ENCODE measurements at regions not wholly inside any gene's neighbourhood (a gene's known extent, or its start where the extent isn't known, plus 50 kb on each side); places are given as distances from the start of the nearest gene placed in this dataset.
A peak's percentile ranks its signal among the peaks of the same experiment; 100 is the strongest.
"Not testable (repeated sequence)": the region's sequence is repeated elsewhere in the genome, so short reads cannot be mapped to it uniquely, and the experiment has no call there.

DNA sequence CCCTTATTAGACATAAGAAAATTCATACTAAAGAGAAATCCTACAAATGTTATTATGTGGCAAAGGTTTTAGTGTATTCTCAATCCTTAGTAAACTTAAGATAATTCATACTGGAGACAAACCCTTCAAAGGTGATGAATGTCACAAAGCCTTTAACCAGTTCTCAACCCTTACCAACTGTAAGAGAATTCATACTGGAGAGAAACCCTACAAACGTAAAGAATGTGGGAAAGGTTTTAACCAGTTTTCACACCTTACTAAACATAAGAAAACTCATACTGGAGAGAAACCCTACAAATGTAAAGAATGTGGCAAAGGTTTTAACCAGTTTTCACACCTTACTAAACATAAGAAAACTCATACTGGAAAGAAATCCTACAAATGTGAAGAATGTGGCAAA is 93.2 kb downstream of the ZNF680 start:
- DNase-seq = no peak

DNA sequence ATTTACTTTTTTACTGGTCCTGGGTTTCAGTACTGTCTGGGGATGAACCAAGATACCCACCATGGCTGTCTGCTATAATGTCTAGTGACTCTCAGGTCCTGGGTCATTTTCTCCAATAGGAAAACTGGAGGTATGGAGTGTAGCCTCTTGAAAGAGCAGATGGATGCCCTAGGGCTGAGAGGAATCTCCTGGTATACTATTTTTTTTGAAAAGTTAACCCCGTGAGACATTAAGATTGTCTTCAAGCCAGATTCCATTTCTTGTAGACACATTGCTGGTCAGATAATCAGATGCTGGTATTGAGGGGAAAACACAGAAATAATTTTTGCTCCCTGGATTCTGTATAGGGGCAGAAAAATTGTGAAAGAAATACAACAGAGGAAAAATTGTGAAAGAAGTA is 97.3 kb downstream of the ZNF680 start:
- DNase-seq = no peak

DNA sequence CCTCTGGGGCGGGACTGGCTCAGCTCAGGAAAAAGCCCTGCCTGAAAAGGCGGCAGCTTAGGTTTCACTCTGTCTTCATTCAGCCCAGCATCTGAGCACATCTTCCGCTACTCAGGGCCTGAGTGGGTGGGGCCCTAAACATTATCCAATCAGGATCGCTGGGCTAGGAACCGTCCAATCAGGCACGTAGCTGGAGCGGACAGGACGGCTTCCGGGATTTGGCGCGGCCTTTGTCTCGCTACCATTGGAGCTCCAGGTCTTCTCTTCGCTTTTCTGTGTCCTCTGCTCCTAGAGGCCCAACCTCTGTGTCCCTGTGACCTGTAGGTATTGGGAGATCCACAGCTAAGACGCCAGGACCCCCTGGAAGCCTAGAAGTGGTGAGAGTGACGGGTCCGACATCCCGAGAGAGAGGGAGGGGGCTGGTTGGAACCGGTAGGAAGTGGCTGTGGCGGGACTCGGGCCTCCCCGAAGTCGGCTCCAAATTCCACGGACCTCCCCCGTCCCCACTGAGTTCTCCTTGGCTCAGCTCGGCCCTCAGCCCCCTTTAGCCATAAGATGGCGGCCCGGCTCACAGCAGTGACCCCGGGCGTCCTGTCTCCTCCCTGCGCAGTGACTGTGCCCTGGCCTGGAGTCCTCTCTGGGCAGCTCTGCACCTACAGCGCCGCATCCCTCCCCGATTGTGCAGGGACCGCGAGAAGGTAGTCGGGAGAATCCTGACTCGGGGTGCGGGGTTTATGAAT is 99.1 kb downstream of the ZNF680 start:
- DNase-seq = peak; percentile 27

DNA sequence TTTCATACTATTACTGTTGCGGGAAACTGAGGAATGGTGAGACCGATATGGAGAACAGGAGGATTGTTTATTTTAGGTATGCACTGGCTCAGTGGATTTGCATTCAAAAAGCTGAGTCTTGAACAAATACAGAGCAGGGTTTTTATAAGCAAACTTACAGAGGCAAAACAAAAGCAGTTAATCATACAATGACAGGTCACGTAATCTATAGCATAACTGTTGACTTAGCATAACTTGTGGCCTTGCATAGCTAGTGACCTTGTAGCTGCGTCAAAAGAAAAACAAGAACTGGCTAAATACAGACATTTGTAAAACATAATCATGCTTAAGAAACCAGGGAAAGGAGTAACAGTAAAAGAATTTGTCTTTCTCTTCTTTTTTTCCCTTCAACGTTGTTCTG is 103.0 kb downstream of the ZNF680 start:
- not testable (repeated sequence) for DNase-seq

DNA sequence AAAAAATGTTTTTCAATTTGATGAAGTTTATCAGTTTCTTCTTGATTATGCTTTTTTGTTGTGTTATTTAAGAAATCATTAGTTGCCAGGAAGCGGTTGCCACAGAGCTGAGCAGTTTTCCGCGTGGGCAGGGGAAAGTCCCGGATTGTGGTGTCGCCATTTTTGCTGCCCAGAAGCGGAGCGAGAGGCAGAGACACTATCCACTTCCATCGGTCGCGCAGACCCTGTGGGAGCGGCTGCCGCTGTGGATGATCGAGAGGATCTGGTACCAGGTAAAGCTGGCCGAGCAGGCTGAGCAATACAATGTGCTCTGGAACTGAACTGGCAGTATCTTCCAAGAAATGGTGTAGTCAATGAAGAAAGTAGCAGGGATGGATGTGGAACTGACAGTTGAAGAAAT is 119.8 kb downstream of the ZNF736 start:
- no peak for DNase-seq

DNA sequence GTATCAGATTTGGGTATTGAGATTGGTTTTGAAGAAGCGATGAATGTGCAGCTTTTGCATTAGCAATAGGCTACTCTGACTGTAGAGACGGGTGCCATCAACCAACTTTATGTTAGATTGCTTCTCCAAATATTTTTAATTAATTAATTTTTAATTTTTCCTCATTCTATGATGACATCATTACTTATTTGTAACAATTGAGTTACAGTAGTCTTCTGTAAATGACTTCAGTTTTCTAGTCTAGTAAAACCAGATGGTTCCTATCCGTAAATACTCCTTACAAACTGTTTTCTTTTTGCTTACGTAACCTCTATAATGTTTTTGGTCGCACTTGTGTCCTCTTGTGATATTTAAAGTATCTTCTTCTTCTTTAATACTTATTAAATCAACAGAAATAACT is 118.1 kb downstream of the ZNF736 start:
- DNase-seq = no peak

DNA sequence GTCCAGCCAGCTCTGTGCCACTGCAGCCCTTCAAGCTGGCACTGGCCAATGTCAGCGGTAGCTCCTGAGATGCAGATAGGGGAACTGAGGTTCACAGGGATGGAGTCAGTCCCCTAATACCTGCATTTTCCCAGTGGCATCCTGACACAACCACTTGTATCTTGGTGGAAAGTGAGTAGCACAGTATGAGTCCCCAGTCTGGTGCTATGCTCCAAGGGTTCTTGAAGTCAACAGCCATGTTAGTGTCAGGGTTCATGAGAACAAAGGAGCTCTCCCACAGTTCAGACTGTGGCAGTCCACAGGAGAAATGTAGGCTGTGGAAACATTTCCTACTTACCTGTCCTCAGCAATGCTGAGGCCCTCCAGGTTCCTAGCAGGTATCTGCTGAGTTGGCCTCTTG is 115.5 kb downstream of the ZNF736 start:
- DNase-seq = no peak

DNA sequence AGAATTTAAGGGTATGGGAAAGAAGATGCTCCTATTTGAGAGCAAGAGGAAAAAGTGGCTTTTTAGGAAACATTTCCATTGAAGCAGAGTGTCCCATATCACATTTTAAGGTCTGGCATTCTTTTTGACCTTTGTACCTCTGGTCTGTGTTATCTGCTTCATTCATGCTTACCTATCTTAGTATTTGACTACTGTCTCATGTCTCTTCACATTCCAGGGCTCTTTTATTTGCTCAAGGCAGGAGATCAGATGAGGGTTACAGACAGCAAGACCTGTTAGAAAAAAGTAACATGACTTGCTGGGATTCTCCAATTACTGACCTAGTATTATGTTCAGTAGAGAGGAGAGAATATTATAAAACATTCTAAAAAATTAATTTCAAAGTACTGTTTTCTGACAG is 111.7 kb downstream of the ZNF736 start:
- not testable (repeated sequence) for DNase-seq

DNA sequence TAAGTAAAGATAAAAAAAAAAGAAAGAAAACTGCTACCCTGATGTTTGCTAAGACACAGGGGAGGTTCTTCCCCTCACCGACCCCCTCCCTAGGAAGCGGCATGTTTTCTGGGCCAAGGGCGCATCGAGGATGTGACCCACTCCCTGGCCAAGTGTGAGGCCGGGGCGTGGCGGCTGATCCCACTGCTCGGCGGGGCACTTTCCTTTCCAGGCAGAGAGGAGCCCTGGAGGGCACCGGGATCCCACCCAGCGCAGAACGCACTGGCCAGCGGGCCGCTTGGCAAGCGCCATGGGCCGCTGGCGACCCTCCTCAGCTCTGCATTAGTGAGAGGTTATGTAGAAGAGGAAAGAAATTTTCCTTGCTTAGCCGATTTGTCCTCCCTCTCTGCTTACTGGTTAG is 93.4 kb downstream of the ZNF736 start:
- no peak for DNase-seq

Data from kidney glomerular epithelial cell (primary cell).